ENCODE measurements at regions not wholly inside any gene's neighbourhood (a gene's known extent, or its start where the extent isn't known, plus 50 kb on each side); places are given as distances from the start of the nearest gene placed in this dataset.

GRCh38 chr21:24096651-24097050 lies 1510.6 kb downstream of the MRPL39 start:
- DNase-seq (ENCODE audit: low read depth in 4 of 4, low spot score in 2 of 4) = no peak

DNA sequence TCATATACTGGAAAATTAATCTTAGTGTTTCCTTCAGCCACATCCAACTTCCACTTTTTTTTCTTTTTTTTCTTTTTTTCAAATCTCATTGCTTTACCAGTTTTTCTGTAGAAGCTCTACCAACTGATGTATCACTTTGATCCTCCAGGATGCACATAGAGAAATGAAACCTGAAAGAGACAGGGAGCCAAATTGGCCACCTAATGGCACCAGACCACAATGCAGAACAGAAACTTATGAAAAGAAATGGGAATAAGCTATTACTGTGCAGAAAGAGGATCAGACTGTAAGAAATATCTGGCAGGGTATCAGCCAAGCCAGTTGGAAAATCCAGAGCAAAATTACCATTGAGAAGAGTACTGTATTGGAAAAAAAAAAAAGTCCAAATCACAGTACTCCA lies 1514.2 kb downstream of the MRPL39 start:
- no peak for DNase-seq (ENCODE audit: low read depth in 4 of 4, low spot score in 2 of 4)

DNA sequence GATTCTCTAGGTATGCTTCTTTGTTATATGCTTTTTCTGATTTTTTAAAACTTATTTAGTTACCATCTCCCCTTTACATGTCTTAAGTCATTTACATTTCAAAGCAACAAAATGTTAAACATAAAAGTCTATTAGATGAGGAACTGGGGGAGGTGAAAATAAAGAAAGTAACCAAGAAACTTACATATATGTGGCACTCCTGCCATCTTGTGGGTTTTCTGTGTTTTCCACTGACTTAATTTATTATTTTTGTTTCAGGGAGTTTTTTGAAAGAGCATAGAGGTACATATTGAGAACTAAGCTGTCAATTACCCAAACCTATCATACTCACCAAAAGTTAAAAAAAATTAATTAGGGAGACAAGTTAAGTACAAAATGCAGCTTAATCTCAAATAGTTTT lies 1531.1 kb downstream of the MRPL39 start:
- no peak for DNase-seq (ENCODE audit: low read depth in 4 of 4, low spot score in 2 of 4)

GRCh38 chr21:24055696-24056095 lies 1551.6 kb downstream of the MRPL39 start:
- no peak for DNase-seq (ENCODE audit: low read depth in 4 of 4, low spot score in 2 of 4)

- no peak for DNase-seq (ENCODE audit: low read depth in 4 of 4, low spot score in 2 of 4)
Measured at GRCh38 chr21:24050231-24050630, 1557.0 kb downstream of the MRPL39 start.

DNA sequence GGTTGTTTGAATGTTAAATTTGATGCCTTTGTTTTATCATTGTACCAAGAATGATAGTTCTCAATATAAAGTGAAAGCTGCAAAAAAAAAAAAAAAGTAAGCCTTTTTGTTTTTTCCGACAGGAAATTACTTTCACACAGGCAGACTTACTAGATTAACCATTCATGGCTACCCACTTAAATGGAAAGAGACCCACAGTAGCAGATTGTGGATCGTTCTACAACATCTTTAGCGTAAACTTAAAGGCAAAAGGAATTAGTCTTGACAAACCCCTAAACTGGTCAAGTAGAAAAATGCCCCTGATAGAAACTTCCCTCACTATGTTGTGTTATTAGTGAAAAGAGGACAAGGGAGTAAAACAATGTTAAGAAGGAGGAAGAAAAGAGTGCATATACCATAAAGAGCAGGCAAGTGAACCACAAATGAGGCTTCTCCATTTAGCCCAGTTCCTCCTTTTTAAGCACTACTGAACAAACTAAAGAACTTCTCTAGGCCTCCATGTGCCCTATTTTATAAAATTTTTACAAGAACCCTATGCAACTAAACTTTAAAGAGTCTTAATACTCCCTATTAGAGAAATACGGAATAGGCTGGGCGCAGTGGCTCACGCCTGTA lies 1560.3 kb downstream of the MRPL39 start:
- no peak for DNase-seq (ENCODE audit: low read depth in 4 of 4, low spot score in 2 of 4)

- DNase-seq (ENCODE audit: low read depth in 4 of 4, low spot score in 2 of 4) = peak in 1 of 4 donors; percentile 2
Measured at GRCh38 chr21:24045775-24046215, 1561.5 kb downstream of the MRPL39 start.

DNA sequence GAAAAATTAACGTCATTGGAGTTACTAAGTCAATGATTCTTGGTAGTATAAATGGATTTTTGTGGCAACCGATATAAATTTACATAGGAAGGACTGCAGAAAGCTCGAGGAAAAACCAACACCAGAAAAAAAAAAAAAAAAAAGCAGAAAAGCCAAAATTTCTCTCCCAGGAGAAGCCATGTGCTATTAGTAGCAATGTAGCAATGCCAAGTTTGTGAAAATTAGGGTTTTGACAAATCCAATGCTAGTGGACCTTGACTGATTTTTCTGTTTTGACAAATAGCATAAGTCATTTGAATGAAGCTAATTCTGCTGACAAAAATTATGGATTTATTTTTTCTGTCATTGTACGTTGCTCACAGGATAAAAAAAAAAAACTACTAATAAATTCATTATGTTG lies 1561.9 kb downstream of the MRPL39 start:
- DNase-seq (ENCODE audit: low read depth in 4 of 4, low spot score in 2 of 4) = no peak

- DNase-seq (ENCODE audit: low read depth in 4 of 4, low spot score in 2 of 4) = no peak
Measured at GRCh38 chr21:24042687-24043086, 1564.6 kb downstream of the MRPL39 start.

DNA sequence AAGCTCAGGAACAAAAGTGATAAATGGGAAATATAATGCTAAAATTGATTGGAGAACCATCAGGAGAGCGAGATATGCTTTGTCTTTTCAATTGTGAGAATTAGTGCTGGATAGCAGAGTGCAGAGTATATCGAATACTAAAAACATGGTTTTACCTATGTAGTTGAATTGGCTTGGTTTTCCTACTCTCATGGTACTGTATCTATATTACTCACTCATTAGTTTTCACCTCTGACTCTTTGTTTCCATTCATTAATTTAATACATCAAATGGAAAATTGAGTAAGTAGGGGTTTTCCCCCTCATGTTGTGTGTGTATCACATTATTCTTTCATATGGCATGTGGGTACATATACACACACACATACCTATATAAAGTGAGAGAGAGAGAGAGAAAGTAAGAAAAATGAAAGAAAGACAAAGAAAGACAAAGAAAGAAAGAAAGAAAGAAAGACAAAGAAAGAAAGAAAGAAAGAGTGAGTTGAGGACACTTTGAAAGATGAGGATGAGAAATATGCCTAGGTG lies 1574.5 kb downstream of the MRPL39 start:
- no peak for DNase-seq (ENCODE audit: low read depth in 4 of 4, low spot score in 2 of 4)

- DNase-seq (ENCODE audit: low read depth in 4 of 4, low spot score in 2 of 4) = no peak
Measured at GRCh38 chr21:24027396-24027795, 1579.9 kb downstream of the MRPL39 start.

DNA sequence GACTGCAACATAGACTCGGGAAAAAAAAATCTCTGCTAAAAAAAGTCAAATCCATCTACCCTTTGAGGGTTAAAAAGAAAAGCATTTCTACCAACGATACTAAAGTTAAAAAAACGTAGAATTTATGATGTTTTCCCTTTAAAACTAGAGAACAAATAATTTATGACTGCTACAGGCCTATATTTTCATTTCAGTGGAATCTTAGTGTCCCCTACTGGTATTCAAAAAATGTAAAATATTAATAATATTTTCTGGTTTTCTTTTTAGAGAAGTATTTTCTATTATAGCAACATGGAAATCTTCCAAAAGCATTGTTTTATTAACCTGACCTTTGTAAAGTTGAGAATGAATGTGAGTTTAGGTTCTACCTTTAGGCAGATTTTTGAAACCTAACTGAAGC lies 1582.2 kb downstream of the MRPL39 start:
- DNase-seq (ENCODE audit: low read depth in 4 of 4, low spot score in 2 of 4) = no peak

GRCh38 chr21:24023936-24024335 lies 1583.3 kb downstream of the MRPL39 start:
- DNase-seq (ENCODE audit: low read depth in 4 of 4, low spot score in 2 of 4) = no peak

GRCh38 chr21:24023402-24023801 lies 1583.9 kb downstream of the MRPL39 start:
- no peak for DNase-seq (ENCODE audit: low read depth in 4 of 4, low spot score in 2 of 4)

- DNase-seq (ENCODE audit: low read depth in 4 of 4, low spot score in 2 of 4) = no peak
Measured at GRCh38 chr21:24014381-24014780, 1592.9 kb downstream of the MRPL39 start.

DNA sequence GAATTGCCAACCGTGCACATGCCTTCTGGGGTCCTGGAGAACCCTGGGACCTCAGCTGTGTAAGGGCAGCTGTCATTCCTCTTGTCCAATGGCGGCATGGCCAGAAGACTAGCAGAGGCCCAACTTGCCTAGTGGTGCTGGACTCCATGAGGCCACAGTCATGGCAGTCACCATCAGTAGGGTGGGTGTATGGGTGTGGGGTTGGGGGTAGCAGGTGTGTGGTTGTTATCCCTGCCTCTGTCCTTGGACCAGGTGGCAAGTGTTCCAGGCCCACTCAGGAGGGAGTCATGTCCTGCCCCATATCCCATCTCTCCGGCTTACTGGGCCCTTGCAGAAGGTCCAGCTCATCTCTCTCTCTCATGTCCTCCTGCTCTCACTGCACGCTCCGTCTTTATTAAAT lies 1596.2 kb downstream of the MRPL39 start:
- no peak for DNase-seq (ENCODE audit: low read depth in 4 of 4, low spot score in 2 of 4)

DNA sequence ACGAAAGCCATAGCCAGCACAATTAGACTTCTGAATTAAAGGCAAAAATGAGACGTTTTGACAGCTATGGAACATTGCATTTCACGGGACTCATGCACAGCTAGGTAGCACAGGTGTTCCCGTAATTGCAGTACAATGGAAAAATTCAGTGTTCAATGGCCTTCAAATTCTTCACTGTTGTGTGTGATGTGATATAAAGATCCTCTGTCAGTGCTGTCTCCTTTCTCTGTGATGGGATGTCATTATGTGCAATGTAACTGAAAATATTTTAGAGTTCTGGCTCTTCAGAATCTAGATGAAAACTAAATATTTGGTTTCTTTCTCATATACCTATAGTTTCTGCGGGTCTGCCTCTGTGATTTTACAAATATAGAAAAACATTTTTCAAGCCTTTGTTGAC lies 1599.7 kb downstream of the MRPL39 start:
- DNase-seq (ENCODE audit: low read depth in 4 of 4, low spot score in 2 of 4) = no peak

- no peak for DNase-seq (ENCODE audit: low read depth in 4 of 4, low spot score in 2 of 4)
Measured at GRCh38 chr21:23986987-23987386, 1620.3 kb downstream of the MRPL39 start.

- DNase-seq (ENCODE audit: low read depth in 4 of 4, low spot score in 2 of 4) = no peak
Measured at GRCh38 chr21:23986214-23986613, 1621.1 kb downstream of the MRPL39 start.

- no peak for DNase-seq (ENCODE audit: low read depth in 4 of 4, low spot score in 2 of 4)
Measured at GRCh38 chr21:23982546-23982945, 1624.7 kb downstream of the MRPL39 start.

DNA sequence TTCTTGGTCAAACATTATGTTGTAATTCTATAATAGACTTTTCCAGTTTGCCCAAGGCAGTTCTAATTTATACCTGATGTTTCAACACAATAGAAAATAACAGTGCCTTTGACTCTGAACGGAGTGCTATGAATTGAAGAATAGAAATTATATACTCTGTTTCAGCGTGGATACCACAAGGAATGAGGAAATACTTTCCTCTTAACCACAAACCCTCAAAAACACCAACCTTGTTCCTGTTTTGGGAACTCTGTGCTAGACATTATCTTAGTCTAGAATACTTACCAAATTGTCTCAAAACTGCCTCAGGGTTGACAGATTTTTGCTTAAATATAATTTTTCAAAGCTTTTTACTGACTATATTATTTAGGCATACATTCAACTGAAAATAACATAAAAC lies 1629.3 kb downstream of the MRPL39 start:
- no peak for DNase-seq (ENCODE audit: low read depth in 4 of 4, low spot score in 2 of 4)

- peak; percentile 21 to 52 (median 25) for DNase-seq (ENCODE audit: low read depth in 4 of 4, low spot score in 2 of 4)
Measured at GRCh38 chr21:23968722-23969647, 1638.3 kb downstream of the MRPL39 start.
